ENCODE measurements at regions not wholly inside any gene's neighbourhood (a gene's known extent, or its start where the extent isn't known, plus 50 kb on each side); places are given as distances from the start of the nearest gene placed in this dataset.
"Not testable (repeated sequence)": the region's sequence is repeated elsewhere in the genome, so short reads cannot be mapped to it uniquely, and the experiment has no call there.

DNA sequence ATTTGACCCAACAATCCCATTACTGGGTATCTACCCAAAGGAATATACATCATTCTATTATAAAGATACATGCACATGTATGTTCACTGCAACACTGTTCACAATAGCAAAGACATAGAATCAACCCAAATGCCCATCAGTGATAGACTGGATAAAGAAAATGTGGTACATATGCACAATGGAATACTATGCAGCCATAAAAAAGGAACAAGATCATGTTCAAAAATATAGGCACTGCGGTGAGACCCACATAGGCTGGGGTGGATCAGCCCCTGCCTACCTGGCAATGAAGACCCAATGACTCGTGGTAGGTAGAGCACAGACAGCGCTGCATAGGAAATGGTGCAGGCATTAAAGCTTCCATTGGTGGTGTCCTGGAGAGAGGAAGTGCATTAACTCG lies 88.6 kb upstream of the NFIL3 start:
- intact Hi-C loops (cut with DNase I; ENCODE audit: low total_unique reads); DNase-seq; H3K4me3 ChIP-seq; H3K27ac ChIP-seq; H3K4me1 ChIP-seq; ATAC-seq; H3K27me3 ChIP-seq; H3K9me3 ChIP-seq; H3K36me3 ChIP-seq; in situ Hi-C loops (cut with MboI; ENCODE audit: low sequenced_read_pairs in 4 of 4): not testable (repeated sequence)

DNA sequence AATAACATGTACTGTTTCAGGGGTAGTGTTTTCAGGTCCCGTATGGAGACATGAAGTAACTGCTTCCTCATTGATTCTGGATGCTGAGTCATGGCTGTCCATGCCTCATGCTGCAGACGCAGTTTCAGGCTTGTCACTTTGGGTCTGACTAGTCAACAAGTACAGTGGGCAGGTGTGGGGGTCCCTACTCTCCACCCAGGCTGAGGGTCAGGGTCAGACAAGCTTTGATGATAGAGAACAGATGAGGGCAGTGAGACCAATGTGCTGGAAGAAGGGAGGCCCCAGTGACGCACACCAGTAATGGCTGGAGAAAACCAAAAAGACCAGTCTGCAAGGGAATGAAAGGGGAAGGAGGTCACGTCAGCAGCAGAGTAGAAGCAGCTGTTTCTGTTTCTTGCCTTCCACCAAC lies 80.0 kb upstream of the NFIL3 start:
- DNase-seq, result no peak
- intact Hi-C loops (cut with DNase I; ENCODE audit: low total_unique reads), result no loop called here
- no peaks in the 10 kb centered on the region for H3K36me3 ChIP-seq
- H3K9me3 ChIP-seq, result no peaks in the 10 kb centered on the region
- H3K27me3 ChIP-seq, result no peaks in the 10 kb centered on the region
- TF ChIP-seq, protein P1, sequence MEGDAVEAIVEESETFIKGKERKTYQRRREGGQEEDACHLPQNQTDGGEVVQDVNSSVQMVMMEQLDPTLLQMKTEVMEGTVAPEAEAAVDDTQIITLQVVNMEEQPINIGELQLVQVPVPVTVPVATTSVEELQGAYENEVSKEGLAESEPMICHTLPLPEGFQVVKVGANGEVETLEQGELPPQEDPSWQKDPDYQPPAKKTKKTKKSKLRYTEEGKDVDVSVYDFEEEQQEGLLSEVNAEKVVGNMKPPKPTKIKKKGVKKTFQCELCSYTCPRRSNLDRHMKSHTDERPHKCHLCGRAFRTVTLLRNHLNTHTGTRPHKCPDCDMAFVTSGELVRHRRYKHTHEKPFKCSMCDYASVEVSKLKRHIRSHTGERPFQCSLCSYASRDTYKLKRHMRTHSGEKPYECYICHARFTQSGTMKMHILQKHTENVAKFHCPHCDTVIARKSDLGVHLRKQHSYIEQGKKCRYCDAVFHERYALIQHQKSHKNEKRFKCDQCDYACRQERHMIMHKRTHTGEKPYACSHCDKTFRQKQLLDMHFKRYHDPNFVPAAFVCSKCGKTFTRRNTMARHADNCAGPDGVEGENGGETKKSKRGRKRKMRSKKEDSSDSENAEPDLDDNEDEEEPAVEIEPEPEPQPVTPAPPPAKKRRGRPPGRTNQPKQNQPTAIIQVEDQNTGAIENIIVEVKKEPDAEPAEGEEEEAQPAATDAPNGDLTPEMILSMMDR (IDR thresholded peaks at IDR 0.05 in 4 of 5, conservative IDR thresholded peaks at IDR 0.05 in 1 of 5), result no peak
- TF ChIP-seq POLR2A (IDR thresholded peaks at IDR 0.05), result no peak
- no peak overlapping the region for H3K4me3 ChIP-seq
- H3K27ac ChIP-seq, result no peak overlapping the region
- ATAC-seq, result no peak
- in situ Hi-C loops (cut with MboI; ENCODE audit: low sequenced_read_pairs in 4 of 4), result no loop called here
- H3K4me1 ChIP-seq, result no peaks in the 10 kb centered on the region

DNA sequence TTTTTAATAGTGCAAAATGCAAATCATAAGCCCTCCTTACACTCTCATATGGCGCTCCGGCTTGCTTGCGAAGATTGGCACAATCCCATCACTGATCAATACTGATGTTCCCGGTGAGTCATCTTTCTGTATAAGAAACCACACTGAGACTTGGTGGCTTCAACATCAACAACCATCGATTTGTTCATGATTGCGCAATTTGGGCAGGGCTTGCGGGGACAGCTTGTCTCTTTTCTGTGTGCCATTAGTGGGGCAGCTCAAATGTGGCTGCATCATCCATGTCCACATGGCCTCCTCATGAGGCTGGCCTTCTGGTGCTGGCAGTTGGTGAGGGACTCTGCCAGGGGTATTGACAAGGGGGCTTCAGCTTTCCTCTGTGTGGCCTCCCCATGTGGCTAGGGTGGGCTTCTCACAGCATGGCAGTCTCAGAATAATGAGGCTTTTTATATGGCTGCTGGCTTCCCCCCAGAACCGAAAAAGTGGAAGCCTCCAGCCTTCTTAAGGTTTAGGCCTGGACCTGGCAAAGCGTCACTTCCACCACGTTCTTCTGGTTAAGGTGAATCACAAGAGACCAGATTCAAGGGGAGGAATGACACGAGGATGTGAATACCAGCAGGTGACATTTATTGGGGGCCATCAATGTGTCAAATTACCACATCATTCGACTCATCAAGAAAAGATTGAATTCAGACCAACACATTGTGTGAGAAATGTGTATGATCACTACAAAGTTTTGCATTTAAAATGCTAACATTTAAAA lies 79.5 kb upstream of the NFIL3 start:
- intact Hi-C loops (cut with DNase I; ENCODE audit: low total_unique reads), result no loop called here
- DNase-seq, result no peak
- in situ Hi-C loops (cut with MboI; ENCODE audit: low sequenced_read_pairs in 4 of 4), result no loop called here

DNA sequence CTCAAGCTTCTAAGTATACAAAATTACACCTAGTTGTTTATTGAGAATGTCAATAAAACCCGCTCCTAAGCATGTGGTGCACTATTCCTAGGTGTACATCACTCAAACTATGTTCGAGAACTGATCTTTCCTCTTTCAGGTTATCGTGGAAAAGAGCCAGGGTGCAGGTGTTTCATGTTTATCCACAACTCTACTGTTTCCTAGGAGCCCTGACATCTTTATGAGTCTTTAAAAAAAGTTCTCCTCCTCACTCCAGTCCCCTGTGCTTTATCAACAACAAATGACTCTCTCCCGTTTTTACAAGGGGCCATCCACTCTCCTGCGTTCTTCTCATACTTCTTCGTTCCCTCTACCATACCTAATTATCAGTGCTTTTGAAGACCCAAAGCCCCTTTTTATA lies 78.8 kb upstream of the NFIL3 start:
- no peak overlapping the region for H3K27ac ChIP-seq
- no peaks in the 10 kb centered on the region for H3K9me3 ChIP-seq
- in situ Hi-C loops (cut with MboI; ENCODE audit: low sequenced_read_pairs in 4 of 4), result no loop called here
- H3K4me3 ChIP-seq, result no peak overlapping the region
- no peaks in the 10 kb centered on the region for H3K36me3 ChIP-seq
- TF ChIP-seq, protein P1 (IDR thresholded peaks at IDR 0.05 in 4 of 5, conservative IDR thresholded peaks at IDR 0.05 in 1 of 5), result no peak
- TF ChIP-seq POLR2A (IDR thresholded peaks at IDR 0.05), result no peak
- no peaks in the 10 kb centered on the region for H3K27me3 ChIP-seq
- H3K4me1 ChIP-seq, result no peaks in the 10 kb centered on the region
- intact Hi-C loops (cut with DNase I; ENCODE audit: low total_unique reads), result no loop called here
- DNase-seq (no peak), ATAC-seq (no peak)

More for the DNA sequence above, 79.5 kb upstream of the NFIL3 start:
- H3K27ac ChIP-seq, result no peak overlapping the region
- no peaks in the 10 kb centered on the region for H3K4me1 ChIP-seq
- H3K4me3 ChIP-seq, result no peak overlapping the region
- no peaks in the 10 kb centered on the region for H3K36me3 ChIP-seq
- no peak for ATAC-seq
- no peaks in the 10 kb centered on the region for H3K9me3 ChIP-seq
- TF ChIP-seq POLR2A (IDR thresholded peaks at IDR 0.05), result no peak
- TF ChIP-seq, protein P1 (IDR thresholded peaks at IDR 0.05 in 4 of 5, conservative IDR thresholded peaks at IDR 0.05 in 1 of 5), result no peak
- H3K27me3 ChIP-seq, result no peaks in the 10 kb centered on the region

DNA sequence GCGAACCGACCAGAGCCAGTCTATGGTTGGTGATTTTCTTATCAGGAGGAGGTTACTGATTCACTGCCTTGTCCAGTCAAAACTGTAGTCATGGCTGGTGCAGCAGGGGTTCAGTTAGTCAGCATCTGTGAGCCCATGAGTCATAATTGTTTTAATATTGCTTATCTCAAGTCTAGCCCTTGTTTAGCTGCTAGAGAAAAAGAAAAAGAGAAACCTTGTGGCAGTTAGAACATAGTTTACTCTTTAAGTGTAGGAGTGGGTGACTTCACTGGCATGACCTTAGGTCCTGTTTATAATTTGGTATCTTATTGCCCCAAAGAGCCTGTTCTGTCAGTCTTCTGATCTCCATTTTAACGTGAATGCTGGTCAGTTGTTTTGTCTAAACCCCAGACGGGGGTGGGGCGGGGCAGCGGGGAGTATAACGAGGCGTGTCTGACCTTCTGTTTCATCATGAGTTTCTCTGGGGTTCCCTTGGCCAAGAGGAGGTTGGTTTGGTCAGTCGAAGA lies 76.9 kb upstream of the NFIL3 start:
- intact Hi-C loops (cut with DNase I; ENCODE audit: low total_unique reads), result no loop called here
- ATAC-seq, result no peak

More for the DNA sequence above, 76.9 kb upstream of the NFIL3 start:
- Histone ChIP-seq H3K4me1 (no peaks in the 10 kb centered on the region), H3K4me3 (no peak overlapping the region), H3K36me3 (no peaks in the 10 kb centered on the region), H3K27me3 (no peaks in the 10 kb centered on the region), H3K27ac (no peak overlapping the region), H3K9me3 (no peaks in the 10 kb centered on the region)
- DNase-seq, result no peak
- in situ Hi-C loops (cut with MboI; ENCODE audit: low sequenced_read_pairs in 4 of 4), result no loop called here
- TF ChIP-seq, protein P1 (IDR thresholded peaks at IDR 0.05 in 4 of 5, conservative IDR thresholded peaks at IDR 0.05 in 1 of 5), result no peak
- no peak for TF ChIP-seq POLR2A (IDR thresholded peaks at IDR 0.05)
